ENCODE measurements at regions not wholly inside any gene's neighbourhood (a gene's known extent, or its start where the extent isn't known, plus 50 kb on each side); places are given as distances from the start of the nearest gene placed in this dataset.

GRCh38 chrX:7568130-7568529, 274.8 kb upstream of the VCX start:
- no peak for DNase-seq (ENCODE audit: low spot score)
- H3K4me3 Mint-ChIP-seq (ENCODE audit: unreplicated experiment) = no peak overlapping the region
- H3K4me1 Mint-ChIP-seq (ENCODE audit: unreplicated experiment) = no peaks in the 10 kb centered on the region
- no peak for TF ChIP-seq CTCF (IDR thresholded peaks at IDR 0.05; ENCODE audit: unreplicated experiment)
- no peaks in the 10 kb centered on the region for H3K36me3 Mint-ChIP-seq (ENCODE audit: low read depth, unreplicated experiment)
- H3K9me3 Mint-ChIP-seq (ENCODE audit: unreplicated experiment) = no peaks in the 10 kb centered on the region
- H3K27me3 Mint-ChIP-seq (ENCODE audit: unreplicated experiment) = no peaks in the 10 kb centered on the region
- no peak overlapping the region for H3K27ac Mint-ChIP-seq (ENCODE audit: unreplicated experiment)

- Mint-ChIP-seq H3K36me3 (ENCODE audit: low read depth, unreplicated experiment) (no peaks in the 10 kb centered on the region), H3K27me3 (ENCODE audit: unreplicated experiment) (no peaks in the 10 kb centered on the region), H3K27ac (ENCODE audit: unreplicated experiment) (no peak overlapping the region), H3K4me3 (ENCODE audit: unreplicated experiment) (no peak overlapping the region), H3K4me1 (ENCODE audit: unreplicated experiment) (no peaks in the 10 kb centered on the region), H3K9me3 (ENCODE audit: unreplicated experiment) (no peaks in the 10 kb centered on the region)
- TF ChIP-seq CTCF (IDR thresholded peaks at IDR 0.05; ENCODE audit: unreplicated experiment) = no peak
- DNase-seq (ENCODE audit: low spot score) = no peak
These were observed 290.2 kb upstream of the VCX start for GRCh38 chrX:7552760-7553159.

- H3K4me3 Mint-ChIP-seq (ENCODE audit: unreplicated experiment) = no peak overlapping the region
- H3K27me3 Mint-ChIP-seq (ENCODE audit: unreplicated experiment) = no peaks in the 10 kb centered on the region
- DNase-seq (ENCODE audit: low spot score) = no peak
- H3K36me3 Mint-ChIP-seq (ENCODE audit: low read depth, unreplicated experiment) = no peaks in the 10 kb centered on the region
- no peak overlapping the region for H3K27ac Mint-ChIP-seq (ENCODE audit: unreplicated experiment)
- TF ChIP-seq CTCF (IDR thresholded peaks at IDR 0.05; ENCODE audit: unreplicated experiment) = no peak
- H3K9me3 Mint-ChIP-seq (ENCODE audit: unreplicated experiment) = no peaks in the 10 kb centered on the region
- H3K4me1 Mint-ChIP-seq (ENCODE audit: unreplicated experiment) = no peaks in the 10 kb centered on the region
These were observed 296.4 kb upstream of the VCX start for GRCh38 chrX:7546551-7547080.

GRCh38 chrX:7545564-7545963, 297.4 kb upstream of the VCX start:
- H3K9me3 Mint-ChIP-seq (ENCODE audit: unreplicated experiment) = no peaks in the 10 kb centered on the region
- H3K27me3 Mint-ChIP-seq (ENCODE audit: unreplicated experiment) = no peaks in the 10 kb centered on the region
- DNase-seq (ENCODE audit: low spot score) = no peak
- H3K4me3 Mint-ChIP-seq (ENCODE audit: unreplicated experiment) = no peak overlapping the region
- no peaks in the 10 kb centered on the region for H3K36me3 Mint-ChIP-seq (ENCODE audit: low read depth, unreplicated experiment)
- H3K27ac Mint-ChIP-seq (ENCODE audit: unreplicated experiment) = no peak overlapping the region
- no peaks in the 10 kb centered on the region for H3K4me1 Mint-ChIP-seq (ENCODE audit: unreplicated experiment)
- no peak for TF ChIP-seq CTCF (IDR thresholded peaks at IDR 0.05; ENCODE audit: unreplicated experiment)

- Mint-ChIP-seq H3K4me3 (ENCODE audit: unreplicated experiment) (no peak overlapping the region), H3K9me3 (ENCODE audit: unreplicated experiment) (no peaks in the 10 kb centered on the region), H3K4me1 (ENCODE audit: unreplicated experiment) (no peaks in the 10 kb centered on the region), H3K27me3 (ENCODE audit: unreplicated experiment) (no peaks in the 10 kb centered on the region), H3K36me3 (ENCODE audit: low read depth, unreplicated experiment) (no peaks in the 10 kb centered on the region), H3K27ac (ENCODE audit: unreplicated experiment) (no peak overlapping the region)
- no peak for TF ChIP-seq CTCF (IDR thresholded peaks at IDR 0.05; ENCODE audit: unreplicated experiment)
- no peak for DNase-seq (ENCODE audit: low spot score)
These were observed 300.2 kb upstream of the VCX start for GRCh38 chrX:7542587-7543380.

Data from endothelial cell (in vitro differentiated cells).